HepG2 (cell line): ENCODE measurements at regions not wholly inside any gene's neighbourhood (a gene's known extent, or its start where the extent isn't known, plus 50 kb on each side); places are given as distances from the start of the nearest gene placed in this dataset.

Experiments
- ATAC-seq: fragments of 200-7000 bp; cut with Tn5 transposase; 3 replicates; pipeline ENCODE4 v1.9.1; 2020; ENCODE audit warnings: mild to moderate bottlenecking, moderate library complexity
- BruUV-seq: library from RNA; stranded (reverse); fragments of 400-500 nt; replicated peaks from 2 replicates; lab custom pipeline; 2021; lab: Mats Ljungman, UMichigan
- CTCF ChIA-PET: fragments of 300-600 bp; formaldehyde crosslinking; extraction: SDS; loops from one replicate; lab custom pipeline; 2021; ENCODE audit warnings: low total read pairs, inconsistent platforms, low intra/inter-chr PET ratio; lab: Yijun Ruan, JAX
- POLR2A ChIA-PET: fragments of 350-600 bp; sonication (Branson Sonifier 250); formaldehyde crosslinking; loops from one replicate; lab custom pipeline; 2020; ENCODE audit warnings: antibody characterized with exemption, inconsistent platforms; lab: Yijun Ruan, JAX
- DNase-seq: peaks from one replicate; pipeline ENCODE4 v3.0.0-alpha.2; 2015; ENCODE audit warnings: low spot score
- FAIRE-seq: peaks from 3 replicates; lab custom pipeline; 2011; peaks lifted over from hg19 to GRCh38; lab: Jason Lieb, UNC
- H2AFZ ChIP-seq: one replicate; pipeline ENCODE4 v1.6.1; 2011; ENCODE audit warnings: low read length, inconsistent platforms
- H3K27ac ChIP-seq: fragments of 300-600 bp; 3 replicates; pipeline ENCODE4 v1.8.0; 2011; ENCODE audit warnings: mixed run types, mild to moderate bottlenecking, mixed read lengths, low read length, inconsistent platforms; ENCODE audit not compliant: insufficient read depth; ENCODE audit errors: extremely low read length
- H3K27me3 ChIP-seq, 2 experiments: fragments of 200-600 bp in 1 of 2; 2 replicates in 1 of 2; 3 replicates in 1 of 2; pipeline versions ENCODE4 v1.6.0 to v1.8.0; 2011; ENCODE audit warnings: low read length in 2 of 2, mild to moderate bottlenecking in 2 of 2, moderate library complexity in 2 of 2, inconsistent platforms in 1 of 2; ENCODE audit not compliant: insufficient read depth in 2 of 2, control insufficient read depth in 1 of 2
- H3K36me3 ChIP-seq, 2 experiments: fragments of 200-600 bp in 1 of 2; replicated peaks in 1 of 2; 2 replicates in 1 of 2; 3 replicates in 1 of 2; pipeline versions ENCODE4 v1.5.1 to v1.8.0; 2011; ENCODE audit warnings: low read length in 2 of 2, inconsistent platforms in 1 of 2; ENCODE audit not compliant: insufficient read depth in 2 of 2, control insufficient read depth in 1 of 2
- H3K4me1 ChIP-seq: 2 replicates; pipeline ENCODE4 v1.5.1; 2012; ENCODE audit warnings: low read length, inconsistent platforms; ENCODE audit not compliant: insufficient read depth
- H3K4me2 ChIP-seq: 2 replicates; pipeline ENCODE4 v1.6.0; 2011; ENCODE audit warnings: low read depth, low read length, inconsistent platforms
- H3K4me3 ChIP-seq, 3 experiments: fragments of 200-600 bp in 1 of 3; sonication (generic), shearing (Covaris generic) in 1 of 3; replicated peaks in 1 of 3; 2 replicates each; pipeline ENCODE4 v1.5.1; 2011 to 2016; ENCODE audit warnings: low read length in 3 of 3, inconsistent platforms in 2 of 3, low read depth in 2 of 3, mild to moderate bottlenecking in 2 of 3, control low read depth in 1 of 3, mixed read lengths in 1 of 3; ENCODE audit not compliant: insufficient read depth in 1 of 3
- H3K79me2 ChIP-seq: one replicate; pipeline ENCODE4 v1.6.1; 2011; ENCODE audit warnings: low read length, inconsistent platforms; ENCODE audit not compliant: insufficient read depth
- H3K9ac ChIP-seq: 2 replicates; pipeline ENCODE4 v1.6.0; 2011; ENCODE audit warnings: mild to moderate bottlenecking, low read depth, low read length, inconsistent platforms; ENCODE audit not compliant: insufficient read depth
- H3K9me3 ChIP-seq: 2 replicates; pipeline ENCODE4 v1.5.1; 2012; ENCODE audit warnings: mild to moderate bottlenecking, low read length
- H4K20me1 ChIP-seq: 2 replicates; pipeline ENCODE4 v1.6.0; 2011; ENCODE audit warnings: inconsistent platforms, mild to moderate bottlenecking, low read length, moderate library complexity; ENCODE audit not compliant: insufficient read depth
- AGO2 ChIP-seq: fragments of 200-400 bp; formaldehyde crosslinking; optimal IDR thresholded peaks from 2 replicates; pipeline ENCODE3; 2017; ENCODE audit warnings: mild to moderate bottlenecking, low read depth, low read length, moderate library complexity
- ASH2L ChIP-seq: fragments of 300-600, 200-600 bp; sonication (generic); IDR thresholded peaks from 2 replicates; pipeline ENCODE4 v1.7.0; 2017; ENCODE audit warnings: low read depth, mild to moderate bottlenecking, moderate library complexity, mixed read lengths, low read length; ENCODE audit not compliant: insufficient read length
- BCL3 ChIP-seq: sonication (generic); formaldehyde crosslinking; IDR thresholded peaks from 2 replicates; pipeline ENCODE4 v1.5.1; 2020; ENCODE audit warnings: mild to moderate bottlenecking, missing genetic modification reagents, moderate library complexity
- DPF2 ChIP-seq: sonication (generic); formaldehyde crosslinking; IDR thresholded peaks from 2 replicates; pipeline ENCODE4 v1.4.0; 2020; ENCODE audit warnings: mild to moderate bottlenecking, low read depth, missing genetic modification reagents, borderline replicate concordance
- HHEX ChIP-seq: IDR thresholded peaks from 2 replicates; pipeline ENCODE4 v1.6.1; 2016; ENCODE audit warnings: control low read depth
- MAFF ChIP-seq: IDR thresholded peaks from 2 replicates; pipeline ENCODE4 v1.6.1; 2011; ENCODE audit warnings: low read depth, low read length, improper control_type of control experiment
- SNAI1 ChIP-seq: sonication (generic); formaldehyde crosslinking; IDR thresholded peaks from 2 replicates; pipeline ENCODE4 v1.5.0; 2020; ENCODE audit warnings: mild to moderate bottlenecking, missing genetic modification reagents, borderline replicate concordance
- SSRP1 ChIP-seq: IDR thresholded peaks from 2 replicates; pipeline ENCODE4 v1.6.1; 2016; ENCODE audit warnings: control low read depth
- THAP7 ChIP-seq: sonication (generic); formaldehyde crosslinking; IDR thresholded peaks from 2 replicates; pipeline ENCODE4 v1.8.1; 2023; ENCODE audit warnings: mild to moderate bottlenecking, missing genetic modification reagents
- TRIM24 ChIP-seq: sonication (generic); formaldehyde crosslinking; IDR thresholded peaks from 2 replicates; pipeline ENCODE4 v1.8.0; 2022; ENCODE audit warnings: mild to moderate bottlenecking, missing genetic modification reagents
- ZNF10 ChIP-seq: sonication (generic); formaldehyde crosslinking; IDR thresholded peaks from 2 replicates; pipeline ENCODE4 v1.4.0; 2020; ENCODE audit warnings: mild to moderate bottlenecking, low read depth, missing genetic modification reagents, borderline replicate concordance
- ZNF235 ChIP-seq: sonication (generic); formaldehyde crosslinking; IDR thresholded peaks from 2 replicates; pipeline ENCODE4 v1.8.1; 2023; ENCODE audit warnings: mild to moderate bottlenecking, missing genetic modification reagents, borderline replicate concordance
- ZNF317 ChIP-seq: sonication (generic); formaldehyde crosslinking; IDR thresholded peaks from 2 replicates; pipeline ENCODE4 v1.5.0; 2020; ENCODE audit warnings: mild to moderate bottlenecking, missing genetic modification reagents
- ZNF747 ChIP-seq: sonication (generic); formaldehyde crosslinking; IDR thresholded peaks from 2 replicates; pipeline ENCODE4 v1.8.1; 2023; ENCODE audit warnings: missing genetic modification reagents, mild to moderate bottlenecking, borderline replicate concordance
- ZNF776 ChIP-seq: sonication (generic); formaldehyde crosslinking; IDR thresholded peaks from 2 replicates; pipeline ENCODE4 v1.4.0; 2020; ENCODE audit warnings: mild to moderate bottlenecking, missing genetic modification reagents
- ZNF788 ChIP-seq: sonication (generic); formaldehyde crosslinking; IDR thresholded peaks from 2 replicates; pipeline ENCODE4 v1.5.0; 2020; ENCODE audit warnings: mild to moderate bottlenecking, missing genetic modification reagents, borderline replicate concordance
- ZZZ3 ChIP-seq: sonication (generic); formaldehyde crosslinking; IDR thresholded peaks from 2 replicates; pipeline ENCODE4 v1.4.0; 2020; ENCODE audit warnings: missing genetic modification reagents, mild to moderate bottlenecking, borderline replicate concordance
- WGBS: methylation state at CpG from one replicate; pipeline ENCODE4 v1.1.6; 2017; ENCODE audit warnings: low lambda C conversion rate; 5-methylcytosine and 5-hydroxymethylcytosine counted together
- in situ Hi-C: cut with HindIII; loops from 2 replicates; pipeline ENCODE4 v1.10.0; 2017; ENCODE audit warnings: low pct_unique_long_range_greater_than_20kb; ENCODE audit not compliant: extremely low pct_ligation_motif_present
- intact Hi-C: fragments of 100-400 bp; cut with micrococcal nuclease; formaldehyde crosslinking; loops from one replicate; pipeline ENCODE4 v1.10.0; 2022; ENCODE audit not compliant: unreplicated experiment

GRCh38 chrX:16067886-16068515 is 55.4 kb upstream of the GRPR start (continued):
- TF ChIP-seq BCL3 (CRISPR knock-in tag) (no peak), ZNF788 (CRISPR knock-in tag) (no peak), TRIM24 (CRISPR knock-in tag) (no peak)

GRCh38 chrX:16063921-16064320 is 59.4 kb upstream of the GRPR start:
- ChIA-PET CTCF (no interaction called here), POLR2A (no interaction called here)
- TF ChIP-seq AGO2, result no peak
- no peak for TF ChIP-seq MAFF
- DNase-seq (no peak), FAIRE-seq (no peak), ATAC-seq (no peak)
- H3K36me3 ChIP-seq, result no peaks in the 10 kb centered on the region
- WGBS, result 0% methylated on average over 1 of the region's 1 CpG
- H3K9ac ChIP-seq, result no peak overlapping the region
- H3K27me3 ChIP-seq, result no peaks in the 10 kb centered on the region
- H2AFZ ChIP-seq, result no peak overlapping the region
- no peaks in the 10 kb centered on the region for H3K9me3 ChIP-seq
- in situ Hi-C loops (no loop called here), intact Hi-C loops (no loop called here)
- no peaks in the 10 kb centered on the region for H3K4me1 ChIP-seq
- H3K4me3 ChIP-seq, result no peak overlapping the region
- no peak overlapping the region for H3K4me2 ChIP-seq
- no peaks in the 10 kb centered on the region for H4K20me1 ChIP-seq
- H3K79me2 ChIP-seq, result no peaks in the 10 kb centered on the region
- no TSS peak for BruUV-seq
- H3K27ac ChIP-seq, result no peak overlapping the region

- Histone ChIP-seq H2AFZ (no peak overlapping the region), H3K9me3 (no peaks in the 10 kb centered on the region), H3K4me2 (no peak overlapping the region), H3K27me3 (no peaks in the 10 kb centered on the region), H3K9ac (no peak overlapping the region), H3K4me3 (no peak overlapping the region), H3K36me3 (no peaks in the 10 kb centered on the region), H3K27ac (no peak overlapping the region), H4K20me1 (no peaks in the 10 kb centered on the region), H3K79me2 (no peaks in the 10 kb centered on the region), H3K4me1 (no peaks in the 10 kb centered on the region)
- intact Hi-C loops, result no loop called here
- TF ChIP-seq ZNF317 (CRISPR knock-in tag) (no peak), ASH2L (no peak), ZZZ3 (CRISPR knock-in tag) (no peak), SNAI1 (CRISPR knock-in tag) (no peak), HHEX (CRISPR knock-in tag) (no peak), DPF2 (CRISPR knock-in tag) (no peak), ZNF235 (CRISPR knock-in tag) (no peak), THAP7 (no peak), ZNF747 (no peak), ZNF776 (CRISPR knock-in tag) (no peak), ZNF10 (CRISPR knock-in tag) (no peak), SSRP1 (CRISPR knock-in tag) (no peak)
- ChIA-PET POLR2A (no interaction called here), CTCF (no interaction called here)
- FAIRE-seq, result no peak
- ATAC-seq, result no peak
- no peak for DNase-seq
- BruUV-seq, result no TSS peak
- WGBS, result 8% methylated on average over 2 of the region's 2 CpGs
- in situ Hi-C loops, result no loop called here
These were observed 60.2 kb upstream of the GRPR start for GRCh38 chrX:16063141-16063540.
